GM12891 (cell line): ENCODE measurements at regions not wholly inside any gene's neighbourhood (a gene's known extent, or its start where the extent isn't known, plus 50 kb on each side); places are given as distances from the start of the nearest gene placed in this dataset.

Source experiments
- PAX5 ChIP-seq: IDR thresholded peaks from 2 replicates; pipeline ENCODE4 v1.6.1; 2011; ENCODE audit warnings: low read length, moderate library complexity, mild to moderate bottlenecking; ENCODE audit not compliant: insufficient read depth, severe bottlenecking
- POLR2A ChIP-seq: IDR thresholded peaks from 2 replicates; pipeline ENCODE4 v1.6.1; 2011; ENCODE audit warnings: low read depth, low read length, control low read depth
- POLR2AphosphoS5 ChIP-seq: IDR thresholded peaks from 2 replicates; pipeline ENCODE4 v1.6.1; 2011; ENCODE audit warnings: low read depth, low read length, control low read depth
- POU2F2 ChIP-seq: IDR thresholded peaks from 2 replicates; pipeline ENCODE4 v1.6.1; 2011; ENCODE audit warnings: low read depth, mild to moderate bottlenecking, control low read depth, low read length, moderate library complexity
- SPI1 ChIP-seq: IDR thresholded peaks from 2 replicates; pipeline ENCODE4 v1.6.1; 2011; ENCODE audit warnings: low read depth, low read length, control low read depth
- TAF1 ChIP-seq: IDR thresholded peaks from 2 replicates; pipeline ENCODE4 v1.6.1; 2011; ENCODE audit warnings: low read depth, low read length, control low read depth

GRCh38 chr6:50929323-50929722 lies 110.7 kb downstream of the TFAP2B start:
- TF ChIP-seq POLR2A = no peak
- no peak for TF ChIP-seq POU2F2
- no peak for TF ChIP-seq SPI1
- TF ChIP-seq PAX5 = no peak
- TF ChIP-seq POLR2AphosphoS5 = no peak
- TF ChIP-seq TAF1 = no peak
